Ovary (tissue), 7 donors: ENCODE measurements at regions not wholly inside any gene's neighbourhood (a gene's known extent, or its start where the extent isn't known, plus 50 kb on each side); places are given as distances from the start of the nearest gene placed in this dataset.

Experiments
- DNase-seq, 5 donors: peaks; one replicate each; pipeline ENCODE4 v3.0.0-alpha.2; 2019 to 2020
- H3K27ac ChIP-seq, 2 donors: fragments of 200-600 bp; one replicate each; pipeline versions ENCODE4 v1.5.1 to v1.8.0; 2019 to 2022
- H3K27me3 ChIP-seq: fragments of 200-600 bp; one replicate; pipeline ENCODE4 v1.8.0; 2022
- H3K36me3 ChIP-seq: fragments of 200-600 bp; sonication (generic); one replicate; pipeline ENCODE4 v1.5.1; 2019
- H3K4me1 ChIP-seq: one replicate; pipeline ENCODE4 v1.8.1; 2013; ENCODE audit warnings: mild to moderate bottlenecking, moderate library complexity; ENCODE audit not compliant: insufficient read depth
- H3K4me3 ChIP-seq: fragments of 200-600 bp; sonication (generic); one replicate; pipeline ENCODE4 v1.5.1; 2017
- H3K9me3 ChIP-seq, 2 donors: fragments of 200-600 bp in 1 of 2; sonication (generic) in 1 of 2; one replicate each; pipeline versions ENCODE4 v1.5.1 to v1.8.1; 2013 to 2019; ENCODE audit warnings: mild to moderate bottlenecking in 1 of 2, moderate library complexity in 1 of 2
- CTCF ChIP-seq, 3 donors: fragments of 450-650 bp in 2 of 3; fragments of 200-600 bp in 1 of 3; IDR thresholded peaks; one replicate each; pipeline versions ENCODE4 v1.5.1 to v1.8.0; 2016 to 2022; ENCODE audit warnings: antibody characterized with exemption in 3 of 3, mild to moderate bottlenecking in 1 of 3
- EP300 ChIP-seq: sonication (generic); formaldehyde crosslinking; IDR thresholded peaks from one replicate; pipeline ENCODE4 v1.6.1; 2017; ENCODE audit warnings: antibody characterized with exemption
- POLR2A ChIP-seq: fragments of 450-650 bp; IDR thresholded peaks from one replicate; pipeline ENCODE4 v1.6.1; 2017; ENCODE audit warnings: antibody characterized with exemption, mild to moderate bottlenecking, moderate library complexity
- WGBS, 3 donors: extraction: QIAGEN DNeasy Blood & Tissue Kit in 1 of 3; methylation state at CpG; one replicate each; pipeline versions ENCODE4 v1.1.5 to v1.1.7; 2013 to 2017; 5-methylcytosine and 5-hydroxymethylcytosine counted together
- intact Hi-C, 4 donors: fragments of 100-400 bp; cut with DNase I; formaldehyde crosslinking; loops; one replicate each; pipeline versions ENCODE4 v1.11.0 to v1.15.1; 2022 to 2023
- donor health status: DM: no; HTN: no; CAD: no; lungs with moderate emphysema.
- donor health status: DM: no; HTN: no; CAD: no.
- donor health status: Bipolar disorder and iron deficiency.
- donor health status: DM: no; HTN: no; CAD: no.
- donor health status: DM: yes; HTN: yes; CAD: no.

- Histone ChIP-seq H3K36me3 (no peaks in the 10 kb centered on the region), H3K9me3 (no peaks in the 10 kb centered on the region), H3K4me1 (no peaks in the 10 kb centered on the region), H3K4me3 (no peak overlapping the region), H3K27me3 (no peaks in the 10 kb centered on the region), H3K27ac (no peak overlapping the region)
- DNase-seq: no peak
- WGBS, 3 donors: 33 to 52% (median 37%) methylated on average over 5 of the region's 5 CpGs
- intact Hi-C loops: loop anchor here (2.0 to 10.0 kb wide), 3 partner anchors 51 to 217 kb away; no protein-coding TSS in a partner anchor
- TF ChIP-seq EP300 (no peak), CTCF (IDR thresholded peaks at IDR 0.05) (no peak), POLR2A (no peak)
Observed at GRCh38 chr10:23529625-23530024, 90.8 kb downstream of the OTUD1 start.

- no peak for DNase-seq
- Histone ChIP-seq H3K9me3 (no peaks in the 10 kb centered on the region), H3K36me3 (no peaks in the 10 kb centered on the region), H3K27ac (no peak overlapping the region), H3K4me1 (no peaks in the 10 kb centered on the region), H3K4me3 (no peak overlapping the region), H3K27me3 (no peaks in the 10 kb centered on the region)
- TF ChIP-seq CTCF (IDR thresholded peaks at IDR 0.05): peak in 1 of 3 donors; percentile 16
- no peak for TF ChIP-seq EP300
- WGBS, 3 donors: 35 to 40% (median 38%) methylated on average over 2 of the region's 2 CpGs
- intact Hi-C loops: loop anchor here in 1 of 4 donors (5.0 kb wide), 1 partner anchor 218 kb away; no protein-coding TSS in a partner anchor
Observed at GRCh38 chr10:23530079-23530478, 91.2 kb downstream of the OTUD1 start.

GRCh38 chr10:23533212-23533611, 94.3 kb downstream of the OTUD1 start:
- no peak overlapping the region for H3K4me3 ChIP-seq
- H3K9me3 ChIP-seq: no peaks in the 10 kb centered on the region
- TF ChIP-seq CTCF (IDR thresholded peaks at IDR 0.05): no peak
- no peak for TF ChIP-seq POLR2A
- TF ChIP-seq EP300: no peak
- intact Hi-C loops: loop anchor here in 1 of 4 donors (5.0 kb wide), 1 partner anchor 221 kb away; no protein-coding TSS in a partner anchor
- no peak for DNase-seq
- WGBS, 3 donors: 91 to 97% (median 95%) methylated on average over 3 of the region's 3 CpGs
- H3K27me3 ChIP-seq: no peaks in the 10 kb centered on the region
- H3K36me3 ChIP-seq: no peaks in the 10 kb centered on the region
- no peak overlapping the region for H3K27ac ChIP-seq
- H3K4me1 ChIP-seq: no peaks in the 10 kb centered on the region

GRCh38 chr10:23534326-23534725, 95.5 kb downstream of the OTUD1 start:
- Histone ChIP-seq H3K9me3 (no peaks in the 10 kb centered on the region), H3K27ac (no peak overlapping the region), H3K36me3 (no peaks in the 10 kb centered on the region), H3K4me1 (no peaks in the 10 kb centered on the region), H3K27me3 (no peaks in the 10 kb centered on the region), H3K4me3 (no peak overlapping the region)
- TF ChIP-seq POLR2A: no peak
- TF ChIP-seq CTCF (IDR thresholded peaks at IDR 0.05): no peak
- no peak for TF ChIP-seq EP300
- 70 to 73% (median 71%) methylated on average over 4 of the region's 4 CpGs for WGBS, 3 donors
- DNase-seq: no peak
- intact Hi-C loops: loop anchor here in 1 of 4 donors (5.0 kb wide), 1 partner anchor 222 kb away; no protein-coding TSS in a partner anchor
